ENCODE measurements at regions not wholly inside any gene's neighbourhood (a gene's known extent, or its start where the extent isn't known, plus 50 kb on each side); places are given as distances from the start of the nearest gene placed in this dataset.
A peak's percentile ranks its signal among the peaks of the same experiment; 100 is the strongest.

DNA sequence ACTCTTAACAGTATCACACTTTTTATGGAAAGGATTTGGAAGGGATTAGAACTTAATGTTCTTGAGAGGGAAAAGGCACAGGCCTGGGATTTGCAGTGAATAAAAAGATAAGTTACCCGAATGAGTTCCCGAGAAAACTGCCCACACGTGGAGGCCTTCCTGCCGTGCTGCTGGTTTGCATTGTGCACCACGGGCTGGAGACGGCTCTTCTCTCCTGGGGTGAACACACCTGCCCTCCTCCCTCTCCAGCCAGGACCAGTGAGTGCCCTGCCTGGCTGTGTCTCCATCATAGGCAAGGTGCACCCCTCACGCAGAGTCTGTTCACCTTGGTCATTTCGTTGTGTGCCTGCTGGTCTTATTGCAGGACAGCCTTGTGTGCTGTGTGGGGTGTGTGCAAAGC, 336.3 kb upstream of the SHH start:
- ChIA-PET POLR2A (no interaction called here), CTCF (no interaction called here)
- Histone ChIP-seq H3K4me1 (peaks cover 13% of the 10 kb centered on the region), H3K9me3 (no peaks in the 10 kb centered on the region; the same call in 1 of the 2 replicates), H3K36me3 (ENCODE audit: control insufficient read depth, insufficient read depth, low read length) (no peaks in the 10 kb centered on the region), H3K4me3 (ENCODE audit: low read depth, low read length) (no peak overlapping the region), H3K27me3 (replicated peaks; ENCODE audit: control insufficient read depth, insufficient read depth, low read length) (no peaks in the 10 kb centered on the region)
- no peak for TF ChIP-seq CTCF (IDR thresholded peaks at IDR 0.05; ENCODE audit: insufficient read depth in 1 of 2, low read depth in 1 of 2, low read length in 1 of 2, severe bottlenecking in 1 of 2, unreplicated experiment in 1 of 2)
- H3K27ac Mint-ChIP-seq (ENCODE audit: unreplicated experiment) = no peak overlapping the region
- H3K9me3 Mint-ChIP-seq (ENCODE audit: unreplicated experiment) = peaks cover 6% of the 10 kb centered on the region
- H3K27me3 Mint-ChIP-seq (ENCODE audit: insufficient read depth, unreplicated experiment) = no peaks in the 10 kb centered on the region
- intact Hi-C loops (cut with micrococcal nuclease; ENCODE audit: unreplicated experiment) = no loop called here
- peaks cover 10% of the 10 kb centered on the region for H3K36me3 Mint-ChIP-seq (ENCODE audit: insufficient read depth, unreplicated experiment)
- DNase-seq = no peak
- BruUV-seq (replicated peaks) = no TSS peak
- peaks cover 19% of the 10 kb centered on the region for H3K4me1 Mint-ChIP-seq (ENCODE audit: low read depth, unreplicated experiment)
- H3K4me3 Mint-ChIP-seq (ENCODE audit: unreplicated experiment) = no peak overlapping the region

- Histone ChIP-seq H3K9me3 (no peaks in the 10 kb centered on the region), H3K4me3 (ENCODE audit: low read depth, low read length) (no peak overlapping the region), H3K36me3 (ENCODE audit: control insufficient read depth, insufficient read depth, low read length) (no peaks in the 10 kb centered on the region), H3K4me1 (peaks cover 13% of the 10 kb centered on the region), H3K27me3 (replicated peaks; ENCODE audit: control insufficient read depth, insufficient read depth, low read length) (no peaks in the 10 kb centered on the region)
- intact Hi-C loops (cut with micrococcal nuclease; ENCODE audit: unreplicated experiment) = no loop called here
- Mint-ChIP-seq H3K9me3 (ENCODE audit: unreplicated experiment) (no peaks in the 10 kb centered on the region), H3K27me3 (ENCODE audit: insufficient read depth, unreplicated experiment) (no peaks in the 10 kb centered on the region), H3K4me1 (ENCODE audit: low read depth, unreplicated experiment) (peaks cover 19% of the 10 kb centered on the region), H3K27ac (ENCODE audit: unreplicated experiment) (no peak overlapping the region), H3K36me3 (ENCODE audit: insufficient read depth, unreplicated experiment) (peaks cover 10% of the 10 kb centered on the region), H3K4me3 (ENCODE audit: unreplicated experiment) (no peak overlapping the region)
- ChIA-PET CTCF (no interaction called here), POLR2A (no interaction called here)
- BruUV-seq (replicated peaks) = no TSS peak
- no peak for DNase-seq
- no peak for TF ChIP-seq CTCF (IDR thresholded peaks at IDR 0.05; ENCODE audit: insufficient read depth in 1 of 2, low read depth in 1 of 2, low read length in 1 of 2, severe bottlenecking in 1 of 2, unreplicated experiment in 1 of 2)
Observed at GRCh38 chr7:156147756-156148504, 335.7 kb upstream of the SHH start.

DNA sequence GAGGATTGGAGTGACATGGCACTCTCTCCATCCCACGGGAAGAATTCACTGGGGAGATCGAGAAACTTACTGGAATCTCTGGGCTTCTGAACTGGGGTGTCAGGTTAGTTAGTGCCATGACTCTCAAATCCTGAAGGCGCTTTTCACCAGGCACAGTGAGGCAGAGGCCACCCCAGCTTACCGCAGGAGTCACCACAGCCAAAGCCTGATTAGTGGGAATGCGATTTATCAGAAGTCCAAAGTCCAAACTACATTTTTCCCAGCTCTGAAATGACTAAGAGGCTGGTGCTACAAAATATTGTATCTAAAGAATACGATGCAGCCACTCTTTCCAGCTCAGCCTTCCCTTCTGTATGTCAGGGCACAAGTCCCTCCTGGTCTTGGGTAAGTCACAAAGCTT, 334.8 kb upstream of the SHH start:
- Mint-ChIP-seq H3K4me1 (ENCODE audit: low read depth, unreplicated experiment) (peaks cover 15% of the 10 kb centered on the region), H3K27ac (ENCODE audit: unreplicated experiment) (no peak overlapping the region), H3K9me3 (ENCODE audit: unreplicated experiment) (no peaks in the 10 kb centered on the region), H3K4me3 (ENCODE audit: unreplicated experiment) (no peak overlapping the region), H3K36me3 (ENCODE audit: insufficient read depth, unreplicated experiment) (peaks cover 4% of the 10 kb centered on the region), H3K27me3 (ENCODE audit: insufficient read depth, unreplicated experiment) (no peaks in the 10 kb centered on the region)
- no TSS peak for BruUV-seq (replicated peaks)
- Histone ChIP-seq H3K9me3 (no peaks in the 10 kb centered on the region), H3K36me3 (ENCODE audit: control insufficient read depth, insufficient read depth, low read length) (no peaks in the 10 kb centered on the region), H3K4me3 (ENCODE audit: low read depth, low read length) (no peak overlapping the region), H3K4me1 (peaks cover 13% of the 10 kb centered on the region), H3K27me3 (replicated peaks; ENCODE audit: control insufficient read depth, insufficient read depth, low read length) (no peaks in the 10 kb centered on the region)
- POLR2A ChIA-PET = no interaction called here
- CTCF ChIA-PET = no interaction called here
- TF ChIP-seq CTCF (IDR thresholded peaks at IDR 0.05; ENCODE audit: insufficient read depth in 1 of 2, low read depth in 1 of 2, low read length in 1 of 2, severe bottlenecking in 1 of 2, unreplicated experiment in 1 of 2) = no peak
- DNase-seq = peak; percentile 44 to 58
- intact Hi-C loops (cut with micrococcal nuclease; ENCODE audit: unreplicated experiment) = no loop called here
